ENCODE measurements at regions not wholly inside any gene's neighbourhood (a gene's known extent, or its start where the extent isn't known, plus 50 kb on each side); places are given as distances from the start of the nearest gene placed in this dataset.

DNA sequence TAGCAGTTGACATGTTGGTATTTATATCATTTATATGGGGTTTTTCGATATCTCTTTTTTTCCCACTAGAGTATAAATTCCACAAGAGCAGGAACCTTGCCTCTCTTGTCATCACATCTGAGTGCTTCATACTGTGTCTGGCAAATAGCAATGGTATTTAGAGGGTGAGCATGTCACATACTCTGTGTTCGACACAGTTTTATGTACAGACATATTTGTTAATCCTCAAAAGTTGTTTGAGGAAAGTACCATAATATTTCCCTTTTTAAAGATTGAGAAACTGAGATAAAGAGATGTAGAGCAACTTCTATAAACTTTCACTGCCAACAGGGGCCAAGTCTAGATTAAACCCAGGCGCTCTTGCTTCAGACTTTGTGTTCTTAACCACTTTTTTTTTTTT, 324.6 kb upstream of the PDGFD start:
- no peak overlapping the region for H3K4me2 ChIP-seq (ENCODE audit: insufficient read depth in 1 of 2, low read depth in 2 of 2, low read length in 2 of 2)
- DNase-seq (ENCODE audit: low read depth in 1 of 2, low spot score in 2 of 2) (no peak), FAIRE-seq (no peak)
- ChIA-PET CTCF (ENCODE audit: partially characterized antibody) (interaction anchor here (1.2 kb wide), 1 partner anchor 13 kb away, joined by 3 read pairs; no protein-coding TSS in a partner anchor), POLR2A (ENCODE audit: partially characterized antibody) (no interaction called here)
- no peak overlapping the region for H3K14ac ChIP-seq (ENCODE audit: insufficient read length)
- H3K23me2 ChIP-seq (ENCODE audit: low read depth, low read length) = no peaks in the 10 kb centered on the region
- no peak overlapping the region for H3K56ac ChIP-seq (replicated peaks; ENCODE audit: insufficient read length, low read depth, low read length)
- no peak overlapping the region for H3K4me3 ChIP-seq (ENCODE audit: extremely low read depth in 1 of 4, insufficient read depth in 2 of 4, low read depth in 3 of 4, low read length in 4 of 4)
- no peak overlapping the region for H2BK20ac ChIP-seq (ENCODE audit: low read length)
- H3K4me1 ChIP-seq (replicated peaks in 1 of 4; ENCODE audit: control insufficient read depth in 3 of 4, insufficient read depth in 4 of 4, low read length in 3 of 4) = no peaks in the 10 kb centered on the region
- no peak overlapping the region for H2BK12ac ChIP-seq (ENCODE audit: low read depth, low read length)
- H4K5ac ChIP-seq (ENCODE audit: insufficient read length, low read depth, low read length) = no peak overlapping the region
- H3K27me3 ChIP-seq (replicated peaks in 1 of 4; ENCODE audit: control insufficient read depth in 3 of 4, extremely low read depth in 1 of 4, insufficient read depth in 3 of 4, low read length in 3 of 4) = no peaks in the 10 kb centered on the region
- no peak overlapping the region for H2BK120ac ChIP-seq (replicated peaks; ENCODE audit: low read depth, low read length)
- H4K91ac ChIP-seq (replicated peaks; ENCODE audit: insufficient read length, low read length) = no peak overlapping the region
- H3K9me3 ChIP-seq (ENCODE audit: insufficient read depth in 2 of 2, low read depth in 1 of 2, low read length in 1 of 2) = peaks cover 33 to 36% of the 10 kb centered on the region in 2 experiments
- no peak overlapping the region for H3K18ac ChIP-seq (ENCODE audit: extremely low read depth, low read length)
- H2AFZ ChIP-seq (ENCODE audit: low read length) = no peak overlapping the region
- no peak overlapping the region for H3K9ac ChIP-seq (replicated peaks in 1 of 4; ENCODE audit: extremely low read depth in 1 of 4, low read depth in 3 of 4, low read length in 3 of 4)
- no peak for TF ChIP-seq SUZ12 (IDR thresholded peaks at IDR 0.05; ENCODE audit: low read length)
- TF ChIP-seq NRF1 (IDR thresholded peaks at IDR 0.05; ENCODE audit: low read depth, low read length) = no peak
- H3K4ac ChIP-seq (replicated peaks; ENCODE audit: insufficient read length, low read depth, low read length) = no peak overlapping the region
- H2AK5ac ChIP-seq (ENCODE audit: low read depth, low read length) = no peak overlapping the region
- no peaks in the 10 kb centered on the region for H3K79me2 ChIP-seq (ENCODE audit: control insufficient read depth in 1 of 2, insufficient read depth in 2 of 2, low read length in 2 of 2)
- WGBS, 2 experiments (ENCODE audit: extremely low coverage in 1 of 2, insufficient coverage in 1 of 2, insufficient read length in 1 of 2, insufficient replicate concordance in 2 of 2, low coverage in 1 of 2, low lambda C conversion rate in 2 of 2, missing lambda C conversion rate in 1 of 2) = 93% methylated on average over 3 of the region's 3 CpGs; no CpG with 5 or more reads in 1 of the 2 experiments
- H4K8ac ChIP-seq (ENCODE audit: extremely low read depth, insufficient read depth, low read length) = no peak overlapping the region
- H3K79me1 ChIP-seq (ENCODE audit: low read depth, low read length) = no peaks in the 10 kb centered on the region
- no peak overlapping the region for H3K27ac ChIP-seq (ENCODE audit: low read depth, low read length)
- H3K23ac ChIP-seq (ENCODE audit: insufficient read length) = no peak overlapping the region
- peaks cover 0 to 3% (median 0%) of the 10 kb centered on the region in 4 experiments; a peak in 1 of 8 replicates for H3K36me3 ChIP-seq (ENCODE audit: control insufficient read depth in 2 of 4, insufficient read depth in 4 of 4, low read length in 3 of 4)
- no peaks in the 10 kb centered on the region for H4K20me1 ChIP-seq (replicated peaks in 1 of 2; ENCODE audit: control insufficient read depth in 1 of 2, insufficient read depth in 2 of 2, low read length in 2 of 2)
- H2BK15ac ChIP-seq (ENCODE audit: low read length) = no peak overlapping the region
- H2BK5ac ChIP-seq (ENCODE audit: low read depth, low read length) = no peak overlapping the region

Data from H1 (cell line).